ENCODE measurements at regions not wholly inside any gene's neighbourhood (a gene's known extent, or its start where the extent isn't known, plus 50 kb on each side); places are given as distances from the start of the nearest gene placed in this dataset.
"Not testable (repeated sequence)": the region's sequence is repeated elsewhere in the genome, so short reads cannot be mapped to it uniquely, and the experiment has no call there.

DNA sequence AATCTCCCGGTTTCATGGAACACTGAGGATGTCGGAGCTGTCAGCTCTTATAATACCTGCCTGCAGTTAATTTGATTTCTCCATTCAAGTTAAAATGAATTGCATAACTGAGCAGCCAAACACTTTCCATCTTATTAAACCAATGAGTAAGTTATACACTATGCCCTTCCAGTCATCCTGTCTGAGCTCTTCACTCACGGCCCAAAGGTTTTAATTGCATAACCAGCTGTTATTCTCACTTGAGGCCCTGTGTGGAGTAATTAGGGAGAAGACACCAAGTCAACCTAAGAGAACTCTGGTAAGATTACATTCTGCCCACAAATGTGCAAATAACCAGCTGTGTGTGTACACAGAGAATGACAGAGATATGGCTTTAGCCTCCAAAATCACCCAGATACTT, 303.5 kb downstream of the TBC1D4 start:
- TF ChIP-seq, protein P1, sequence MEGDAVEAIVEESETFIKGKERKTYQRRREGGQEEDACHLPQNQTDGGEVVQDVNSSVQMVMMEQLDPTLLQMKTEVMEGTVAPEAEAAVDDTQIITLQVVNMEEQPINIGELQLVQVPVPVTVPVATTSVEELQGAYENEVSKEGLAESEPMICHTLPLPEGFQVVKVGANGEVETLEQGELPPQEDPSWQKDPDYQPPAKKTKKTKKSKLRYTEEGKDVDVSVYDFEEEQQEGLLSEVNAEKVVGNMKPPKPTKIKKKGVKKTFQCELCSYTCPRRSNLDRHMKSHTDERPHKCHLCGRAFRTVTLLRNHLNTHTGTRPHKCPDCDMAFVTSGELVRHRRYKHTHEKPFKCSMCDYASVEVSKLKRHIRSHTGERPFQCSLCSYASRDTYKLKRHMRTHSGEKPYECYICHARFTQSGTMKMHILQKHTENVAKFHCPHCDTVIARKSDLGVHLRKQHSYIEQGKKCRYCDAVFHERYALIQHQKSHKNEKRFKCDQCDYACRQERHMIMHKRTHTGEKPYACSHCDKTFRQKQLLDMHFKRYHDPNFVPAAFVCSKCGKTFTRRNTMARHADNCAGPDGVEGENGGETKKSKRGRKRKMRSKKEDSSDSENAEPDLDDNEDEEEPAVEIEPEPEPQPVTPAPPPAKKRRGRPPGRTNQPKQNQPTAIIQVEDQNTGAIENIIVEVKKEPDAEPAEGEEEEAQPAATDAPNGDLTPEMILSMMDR (IDR thresholded peaks at IDR 0.05): no peak
- TF ChIP-seq POLR2A (IDR thresholded peaks at IDR 0.05; ENCODE audit: low read depth): no peak
- TF ChIP-seq EP300 (IDR thresholded peaks at IDR 0.05): no peak
- TF ChIP-seq POLR2AphosphoS5 (IDR thresholded peaks at IDR 0.05): no peak
- Histone ChIP-seq H3K4me1 (no peaks in the 10 kb centered on the region), H3K27ac (replicated peaks in 1 of 4) (no peak overlapping the region), H3K36me3 (no peaks in the 10 kb centered on the region), H3K27me3 (no peaks in the 10 kb centered on the region), H3K9me3 (peaks cover 0 to 2% (median 0%) of the 10 kb centered on the region in 4 donors), H3K4me3 (no peak overlapping the region)
- 91% methylated on average over 3 of the region's 3 CpGs for WGBS
- intact Hi-C loops (cut with DNase I): no loop called here
- no peak for DNase-seq (ENCODE audit: extremely low spot score)

GRCh38 chr13:75175575-75175974, 306.4 kb downstream of the TBC1D4 start:
- H3K4me3 ChIP-seq: no peak overlapping the region
- H3K4me1 ChIP-seq: no peaks in the 10 kb centered on the region
- no peaks in the 10 kb centered on the region for H3K36me3 ChIP-seq
- DNase-seq (ENCODE audit: extremely low spot score): no peak
- no peaks in the 10 kb centered on the region for H3K9me3 ChIP-seq
- H3K27ac ChIP-seq (replicated peaks in 1 of 4): no peak overlapping the region
- no peak for TF ChIP-seq EP300 (IDR thresholded peaks at IDR 0.05)
- no peaks in the 10 kb centered on the region for H3K27me3 ChIP-seq
- 80% methylated on average over 2 of the region's 2 CpGs for WGBS
- intact Hi-C loops (cut with DNase I): no loop called here

GRCh38 chr13:75175097-75175496, 306.9 kb downstream of the TBC1D4 start:
- H3K9me3 ChIP-seq; H3K27me3 ChIP-seq; H3K4me3 ChIP-seq; H3K36me3 ChIP-seq; H3K4me1 ChIP-seq; DNase-seq (ENCODE audit: extremely low spot score); H3K27ac ChIP-seq (replicated peaks in 1 of 4); intact Hi-C loops (cut with DNase I): not testable (repeated sequence)
- 98% methylated on average over 2 of the region's 2 CpGs for WGBS

DNA sequence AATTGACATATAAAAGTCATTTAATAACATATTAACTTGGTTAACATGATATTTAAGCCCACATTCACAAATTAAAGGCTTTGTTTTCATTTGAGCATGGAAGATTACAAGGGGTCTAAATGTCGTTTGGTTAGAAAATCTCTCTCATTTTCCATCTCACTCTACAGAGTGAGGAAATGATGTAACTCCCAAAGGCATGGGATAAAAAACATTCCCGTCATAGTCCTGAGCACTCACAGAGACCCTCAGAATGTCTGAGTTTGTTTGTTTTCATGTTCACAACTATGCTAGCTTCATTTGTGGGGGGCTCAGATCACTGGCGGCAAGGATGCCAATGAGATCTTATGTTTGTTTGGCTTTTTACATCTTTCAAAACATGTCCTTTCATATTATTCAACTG, 307.5 kb downstream of the TBC1D4 start:
- H3K27ac ChIP-seq (replicated peaks in 1 of 4): no peak overlapping the region
- H3K4me3 ChIP-seq: no peak overlapping the region
- H3K27me3 ChIP-seq: no peaks in the 10 kb centered on the region
- H3K9me3 ChIP-seq: no peaks in the 10 kb centered on the region
- TF ChIP-seq POLR2AphosphoS5 (IDR thresholded peaks at IDR 0.05) (no peak), POLR2A (IDR thresholded peaks at IDR 0.05; ENCODE audit: low read depth) (no peak), EP300 (IDR thresholded peaks at IDR 0.05) (no peak)
- TF ChIP-seq, protein P1 (IDR thresholded peaks at IDR 0.05): no peak
- intact Hi-C loops (cut with DNase I): no loop called here
- WGBS: 72% methylated on average over 3 of the region's 3 CpGs
- DNase-seq (ENCODE audit: extremely low spot score): no peak
- H3K4me1 ChIP-seq: no peaks in the 10 kb centered on the region
- no peaks in the 10 kb centered on the region for H3K36me3 ChIP-seq

DNA sequence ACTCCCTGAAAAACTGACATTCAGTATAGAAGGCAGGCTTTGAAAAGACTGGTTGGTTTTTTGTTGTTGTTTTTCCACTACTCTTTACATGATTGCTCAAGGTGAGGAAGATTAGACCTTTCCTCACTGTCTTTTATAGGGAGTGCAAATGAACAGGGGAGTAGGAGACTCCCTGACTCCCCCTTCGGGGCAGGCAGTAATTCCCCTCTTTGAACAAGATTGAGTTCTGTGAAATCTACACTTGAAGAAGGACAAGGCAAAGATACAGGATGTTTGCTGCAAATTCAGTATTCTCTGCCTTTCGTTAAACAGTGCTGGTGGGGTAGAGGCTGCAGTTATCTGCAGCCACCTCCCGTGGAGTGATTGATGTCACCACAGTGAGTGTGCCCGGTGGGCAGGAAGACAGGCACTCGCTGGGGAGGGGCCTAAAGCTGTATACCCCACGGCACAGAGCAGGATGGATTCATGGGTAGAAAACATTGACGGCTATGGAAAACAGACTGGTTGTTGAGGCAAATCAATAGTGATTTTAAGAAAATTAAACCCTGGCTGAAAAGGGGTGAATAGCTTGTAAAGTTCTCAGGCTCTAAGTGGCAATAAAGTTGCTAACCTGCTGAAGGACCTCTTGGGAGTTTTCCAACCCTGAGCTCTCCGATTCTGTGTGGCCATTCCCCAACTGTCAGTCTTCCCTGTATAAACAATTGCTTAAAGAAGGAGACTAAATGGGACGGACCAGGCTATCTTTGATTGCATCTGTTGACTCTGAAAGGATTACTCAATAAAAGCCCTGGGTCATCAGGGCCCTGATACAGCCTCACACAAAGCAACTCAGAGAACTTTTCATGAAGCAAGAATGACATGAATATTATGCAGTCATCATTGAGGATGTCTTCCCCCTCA, 308.3 kb downstream of the TBC1D4 start:
- intact Hi-C loops (cut with DNase I): no loop called here
- no peaks in the 10 kb centered on the region for H3K27me3 ChIP-seq
- no peaks in the 10 kb centered on the region for H3K9me3 ChIP-seq
- H3K4me3 ChIP-seq: no peak overlapping the region
- no peak for DNase-seq (ENCODE audit: extremely low spot score)
- H3K4me1 ChIP-seq: no peaks in the 10 kb centered on the region
- H3K36me3 ChIP-seq: no peaks in the 10 kb centered on the region
- no peak for TF ChIP-seq POLR2A (IDR thresholded peaks at IDR 0.05; ENCODE audit: low read depth)
- no peak for TF ChIP-seq EP300 (IDR thresholded peaks at IDR 0.05)
- TF ChIP-seq, protein P1 (IDR thresholded peaks at IDR 0.05): no peak
- no peak for TF ChIP-seq POLR2AphosphoS5 (IDR thresholded peaks at IDR 0.05)
- no peak overlapping the region for H3K27ac ChIP-seq (replicated peaks in 1 of 4)
- 62% methylated on average over 9 of the region's 9 CpGs for WGBS

DNA sequence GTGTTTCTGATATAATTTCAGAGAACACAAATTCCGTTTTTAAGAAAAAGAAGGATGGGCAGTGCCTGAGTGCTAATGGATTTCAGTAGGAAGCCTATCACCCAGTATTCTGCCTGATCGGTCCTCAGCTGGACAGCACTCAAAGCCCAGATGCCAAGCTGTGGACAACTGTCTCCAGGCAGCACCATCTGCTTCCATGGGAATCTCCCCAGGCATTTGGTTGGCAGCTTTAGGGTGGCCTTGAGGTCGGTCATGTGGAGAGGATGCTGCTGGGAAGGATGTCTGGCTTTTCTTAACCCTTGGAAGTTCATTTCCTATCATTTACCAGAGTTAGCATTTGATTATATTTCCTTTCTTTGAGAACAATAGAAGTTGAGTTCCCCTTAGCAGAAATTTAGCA, 311.7 kb downstream of the TBC1D4 start:
- no peak overlapping the region for H3K27ac ChIP-seq (replicated peaks in 1 of 4)
- no peaks in the 10 kb centered on the region for H3K4me1 ChIP-seq
- no peak for DNase-seq (ENCODE audit: extremely low spot score)
- H3K27me3 ChIP-seq: no peaks in the 10 kb centered on the region
- no peak overlapping the region for H3K4me3 ChIP-seq
- intact Hi-C loops (cut with DNase I): no loop called here
- WGBS: 73% methylated on average over 3 of the region's 3 CpGs
- no peaks in the 10 kb centered on the region for H3K9me3 ChIP-seq
- TF ChIP-seq POLR2AphosphoS5 (IDR thresholded peaks at IDR 0.05) (no peak), EP300 (IDR thresholded peaks at IDR 0.05) (no peak), POLR2A (IDR thresholded peaks at IDR 0.05; ENCODE audit: low read depth) (no peak)
- TF ChIP-seq, protein P1 (IDR thresholded peaks at IDR 0.05): no peak
- no peaks in the 10 kb centered on the region for H3K36me3 ChIP-seq
